SK-N-SH treated with all-trans-retinoic acid at 6 μM for 48 hours (cell line): ENCODE measurements at regions not wholly inside any gene's neighbourhood (a gene's known extent, or its start where the extent isn't known, plus 50 kb on each side); places are given as distances from the start of the nearest gene placed in this dataset.

ENCODE experiments used
- ARNTL ChIP-seq: fragments of 450-650 bp; formaldehyde crosslinking; IDR thresholded peaks from 2 replicates; pipeline ENCODE4 v1.5.0; 2020; ENCODE audit warnings: low read depth, mild to moderate bottlenecking, moderate library complexity, borderline replicate concordance
- TCF4 ChIP-seq: fragments of 250-450 bp; sonication (Bioruptor Pico); IDR thresholded peaks from 2 replicates; pipeline ENCODE4 v1.8.0; 2021; ENCODE audit warnings: mild to moderate bottlenecking, moderate library complexity, borderline replicate concordance
- TF ChIP-seq, protein P1 (sequence below): fragments of 250-450 bp; sonication (Bioruptor Pico); IDR thresholded peaks from 2 replicates; pipeline ENCODE4 v1.5.1; 2021; ENCODE audit warnings: mild to moderate bottlenecking, moderate library complexity
- TF ChIP-seq, protein P2 (sequence below): fragments of 250-450 bp; sonication (Bioruptor Pico); IDR thresholded peaks from 2 replicates; pipeline ENCODE4 v1.8.0; 2020; ENCODE audit warnings: mild to moderate bottlenecking, moderate library complexity, borderline replicate concordance

- TF ChIP-seq, protein P1, sequence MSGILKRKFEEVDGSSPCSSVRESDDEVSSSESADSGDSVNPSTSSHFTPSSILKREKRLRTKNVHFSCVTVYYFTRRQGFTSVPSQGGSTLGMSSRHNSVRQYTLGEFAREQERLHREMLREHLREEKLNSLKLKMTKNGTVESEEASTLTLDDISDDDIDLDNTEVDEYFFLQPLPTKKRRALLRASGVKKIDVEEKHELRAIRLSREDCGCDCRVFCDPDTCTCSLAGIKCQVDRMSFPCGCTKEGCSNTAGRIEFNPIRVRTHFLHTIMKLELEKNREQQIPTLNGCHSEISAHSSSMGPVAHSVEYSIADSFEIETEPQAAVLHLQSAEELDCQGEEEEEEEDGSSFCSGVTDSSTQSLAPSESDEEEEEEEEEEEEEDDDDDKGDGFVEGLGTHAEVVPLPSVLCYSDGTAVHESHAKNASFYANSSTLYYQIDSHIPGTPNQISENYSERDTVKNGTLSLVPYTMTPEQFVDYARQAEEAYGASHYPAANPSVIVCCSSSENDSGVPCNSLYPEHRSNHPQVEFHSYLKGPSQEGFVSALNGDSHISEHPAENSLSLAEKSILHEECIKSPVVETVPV (CRISPR knock-in tag): no peak
- no peak for TF ChIP-seq TCF4
- TF ChIP-seq, protein P2, sequence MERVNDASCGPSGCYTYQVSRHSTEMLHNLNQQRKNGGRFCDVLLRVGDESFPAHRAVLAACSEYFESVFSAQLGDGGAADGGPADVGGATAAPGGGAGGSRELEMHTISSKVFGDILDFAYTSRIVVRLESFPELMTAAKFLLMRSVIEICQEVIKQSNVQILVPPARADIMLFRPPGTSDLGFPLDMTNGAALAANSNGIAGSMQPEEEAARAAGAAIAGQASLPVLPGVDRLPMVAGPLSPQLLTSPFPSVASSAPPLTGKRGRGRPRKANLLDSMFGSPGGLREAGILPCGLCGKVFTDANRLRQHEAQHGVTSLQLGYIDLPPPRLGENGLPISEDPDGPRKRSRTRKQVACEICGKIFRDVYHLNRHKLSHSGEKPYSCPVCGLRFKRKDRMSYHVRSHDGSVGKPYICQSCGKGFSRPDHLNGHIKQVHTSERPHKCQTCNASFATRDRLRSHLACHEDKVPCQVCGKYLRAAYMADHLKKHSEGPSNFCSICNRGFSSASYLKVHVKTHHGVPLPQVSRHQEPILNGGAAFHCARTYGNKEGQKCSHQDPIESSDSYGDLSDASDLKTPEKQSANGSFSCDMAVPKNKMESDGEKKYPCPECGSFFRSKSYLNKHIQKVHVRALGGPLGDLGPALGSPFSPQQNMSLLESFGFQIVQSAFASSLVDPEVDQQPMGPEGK (CRISPR knock-in tag): no peak
- no peak for TF ChIP-seq ARNTL
Observed at GRCh38 chr14:34072921-34073320, 122.0 kb upstream of the EGLN3 start.
